Endothelial cell of umbilical vein (primary cell): ENCODE measurements at regions not wholly inside any gene's neighbourhood (a gene's known extent, or its start where the extent isn't known, plus 50 kb on each side); places are given as distances from the start of the nearest gene placed in this dataset.

Experiments
- BruUV-seq: library from RNA; stranded (reverse); fragments of 400-500 nt; replicated peaks from 2 replicates; lab custom pipeline; 2021; lab: Mats Ljungman, UMichigan
- CTCF ChIA-PET: fragments of 300-600, 350-600 bp; sonication (Branson Sonifier 250); formaldehyde crosslinking; loops from one replicate; lab custom pipeline; 2021; ENCODE audit warnings: antibody characterized with exemption, inconsistent platforms; lab: Charles Lee
- POLR2A ChIA-PET: fragments of 300-600, 350-600 bp; sonication (Branson Sonifier 250); formaldehyde crosslinking; loops from one replicate; lab custom pipeline; 2021; ENCODE audit warnings: antibody characterized with exemption, inconsistent platforms; lab: Charles Lee
- DNase-seq: peaks from one replicate; pipeline ENCODE4 v3.0.0-alpha.2; 2011; ENCODE audit warnings: low read depth, low spot score
- FAIRE-seq: peaks from 2 replicates; lab custom pipeline; 2011; peaks lifted over from hg19 to GRCh38; lab: Jason Lieb, UNC
- H2AFZ ChIP-seq: 2 replicates; pipeline ENCODE4 v1.6.0; 2012; ENCODE audit warnings: low read depth, low read length, control low read depth, inconsistent platforms
- H3K27ac ChIP-seq: 2 replicates; pipeline ENCODE4 v1.5.1; 2011; ENCODE audit warnings: low read depth, mild to moderate bottlenecking, control low read depth, low read length, moderate library complexity; ENCODE audit not compliant: insufficient read depth
- H3K27me3 ChIP-seq, 2 experiments: 2 replicates each; pipeline versions ENCODE4 v1.6.0 to v1.6.1; 2011; ENCODE audit warnings: low read length in 2 of 2, mixed read lengths in 1 of 2; ENCODE audit not compliant: control insufficient read depth in 2 of 2, insufficient read depth in 2 of 2
- H3K36me3 ChIP-seq, 2 experiments: 2 replicates in 1 of 2; 3 replicates in 1 of 2; pipeline ENCODE4 v1.5.1; 2011; ENCODE audit warnings: low read length in 2 of 2, mild to moderate bottlenecking in 1 of 2, moderate library complexity in 1 of 2; ENCODE audit not compliant: control insufficient read depth in 2 of 2, insufficient read depth in 2 of 2; ENCODE audit errors: extremely low read depth in 1 of 2
- H3K4me1 ChIP-seq: 3 replicates; pipeline ENCODE4 v1.5.1; 2011; ENCODE audit warnings: mild to moderate bottlenecking, low read length; ENCODE audit not compliant: control insufficient read depth, insufficient read depth; ENCODE audit errors: extremely low read depth
- H3K4me2 ChIP-seq: 2 replicates; pipeline ENCODE4 v1.6.1; 2011; ENCODE audit warnings: low read length, control low read depth, mixed read lengths; ENCODE audit not compliant: insufficient read depth
- H3K4me3 ChIP-seq, 3 experiments: fragments of 200-600 bp in 1 of 3; sonication (generic), shearing (Covaris generic) in 1 of 3; replicated peaks in 1 of 3; 2 replicates each; pipeline ENCODE4 v1.5.1; 2011 to 2016; ENCODE audit warnings: control low read depth in 3 of 3, low read length in 3 of 3, mild to moderate bottlenecking in 2 of 3, inconsistent platforms in 1 of 3, low read depth in 1 of 3, moderate library complexity in 1 of 3; ENCODE audit not compliant: insufficient read depth in 1 of 3
- H3K79me2 ChIP-seq: 2 replicates; pipeline ENCODE4 v1.6.0; 2012; ENCODE audit warnings: low read length, inconsistent platforms; ENCODE audit not compliant: control insufficient read depth, insufficient read depth
- H3K9ac ChIP-seq: replicated peaks from 2 replicates; pipeline ENCODE3; 2011; ENCODE audit warnings: low read length, control low read depth; ENCODE audit not compliant: insufficient read depth; ENCODE audit errors: extremely low read depth
- H3K9me1 ChIP-seq: replicated peaks from 3 replicates; pipeline ENCODE4 v1.6.0; 2011; ENCODE audit warnings: mild to moderate bottlenecking, low read length; ENCODE audit not compliant: control insufficient read depth, insufficient read depth; ENCODE audit errors: extremely low read depth
- H3K9me3 ChIP-seq: replicated peaks from 2 replicates; pipeline ENCODE4 v1.5.1; 2012; ENCODE audit warnings: low read length, inconsistent platforms; ENCODE audit not compliant: control insufficient read depth, insufficient read depth
- H4K20me1 ChIP-seq: replicated peaks from 2 replicates; pipeline ENCODE3; 2011; ENCODE audit warnings: mild to moderate bottlenecking, low read length; ENCODE audit not compliant: control insufficient read depth, insufficient read depth; ENCODE audit errors: extremely low read depth
- EZH2 ChIP-seq: IDR thresholded peaks from 2 replicates; pipeline ENCODE4 v1.6.1; 2012; ENCODE audit warnings: borderline replicate concordance, low read depth, mild to moderate bottlenecking, moderate library complexity, low read length, inconsistent platforms; ENCODE audit not compliant: severe bottlenecking
- GATA2 ChIP-seq: IDR thresholded peaks from 2 replicates; pipeline ENCODE4 v1.7.0; 2011; ENCODE audit warnings: low read depth, mild to moderate bottlenecking, moderate library complexity, mixed read lengths, low read length; ENCODE audit not compliant: insufficient read length, insufficient read depth
- JUN ChIP-seq: IDR thresholded peaks from 2 replicates; pipeline ENCODE4 v1.6.1; 2011; ENCODE audit warnings: borderline replicate concordance, low read depth; ENCODE audit not compliant: insufficient read length, insufficient read depth
- MYC ChIP-seq: IDR thresholded peaks from one replicate; pipeline ENCODE4 v1.6.1; 2011; ENCODE audit warnings: mild to moderate bottlenecking, low read depth, low read length
- dilution Hi-C: fragments of 300-500 bp; cut with MboI; formaldehyde crosslinking; loops from one replicate; pipeline ENCODE4 v1.15.0; 2019; ENCODE audit warnings: low sequenced_read_pairs; ENCODE audit not compliant: extremely low pct_ligation_motif_present
- intact Hi-C: fragments of 100-400 bp; cut with micrococcal nuclease; formaldehyde crosslinking; loops from one replicate; pipeline ENCODE4 v1.10.0; 2022

DNA sequence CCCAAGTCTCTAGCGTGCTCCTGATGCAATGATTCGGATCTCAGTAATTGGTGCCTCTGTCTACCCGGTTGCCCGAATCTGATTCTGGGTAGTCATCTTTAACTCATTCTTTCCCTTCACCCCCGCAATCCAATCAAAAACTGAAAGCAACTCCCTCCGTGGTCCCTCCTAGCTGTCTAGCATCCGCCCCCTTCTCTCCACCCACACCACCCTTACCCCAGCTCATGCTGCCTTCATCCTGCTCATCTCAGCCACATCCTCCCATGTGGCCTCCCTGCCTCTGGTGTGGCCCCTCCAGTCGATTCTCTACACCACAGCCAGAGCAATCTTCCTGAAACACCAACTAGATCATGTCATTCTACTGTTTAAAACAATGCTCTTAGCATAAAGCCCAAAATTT lies 62.3 kb downstream of the TTC32 start:
- FAIRE-seq, result no peak
- H3K9me1 ChIP-seq, result no peaks in the 10 kb centered on the region
- intact Hi-C loops, result no loop called here

DNA sequence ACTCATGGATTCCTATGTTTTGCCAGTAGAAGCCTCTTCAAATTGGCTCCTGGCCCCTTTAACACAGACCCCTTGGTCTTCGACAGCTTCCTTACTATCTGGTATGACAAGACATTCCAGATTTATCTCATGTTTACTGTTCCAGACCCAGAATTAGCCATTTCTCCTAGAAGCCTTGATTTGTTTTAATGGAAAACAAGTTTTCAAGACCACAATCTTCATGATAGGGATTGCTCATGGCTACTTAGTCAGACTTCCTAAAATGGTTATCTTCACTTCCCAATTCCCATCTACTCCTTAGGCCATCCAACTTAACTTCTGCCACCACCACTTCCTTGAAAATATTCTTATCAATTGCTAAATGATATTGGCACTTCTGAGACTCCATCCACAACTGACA lies 63.2 kb downstream of the TTC32 start:
- Histone ChIP-seq H3K4me1 (no peaks in the 10 kb centered on the region), H3K9ac (no peak overlapping the region), H3K36me3 (no peaks in the 10 kb centered on the region), H3K9me1 (no peaks in the 10 kb centered on the region), H3K4me3 (no peak overlapping the region), H4K20me1 (no peaks in the 10 kb centered on the region), H3K4me2 (no peak overlapping the region), H3K27me3 (peaks cover 0 to 9% of the 10 kb centered on the region in 2 experiments), H2AFZ (no peak overlapping the region), H3K9me3 (no peaks in the 10 kb centered on the region), H3K27ac (no peak overlapping the region), H3K79me2 (no peaks in the 10 kb centered on the region)
- FAIRE-seq (no peak), DNase-seq (no peak)
- intact Hi-C loops (no loop called here), dilution Hi-C loops (no loop called here)
- peak; percentile 9 for TF ChIP-seq GATA2
- TF ChIP-seq JUN, result no peak
- BruUV-seq, result no TSS peak
- ChIA-PET POLR2A (no interaction called here), CTCF (no interaction called here)

More for the DNA sequence above, 62.3 kb downstream of the TTC32 start:
- ChIA-PET POLR2A (no interaction called here), CTCF (no interaction called here)
- Histone ChIP-seq H4K20me1 (no peaks in the 10 kb centered on the region), H2AFZ (no peak overlapping the region), H3K4me1 (no peaks in the 10 kb centered on the region), H3K4me3 (no peak overlapping the region), H3K27ac (no peak overlapping the region), H3K9ac (no peak overlapping the region), H3K9me3 (no peaks in the 10 kb centered on the region), H3K79me2 (no peaks in the 10 kb centered on the region), H3K4me2 (no peak overlapping the region), H3K36me3 (no peaks in the 10 kb centered on the region), H3K27me3 (peaks cover 0 to 11% of the 10 kb centered on the region in 2 experiments)
- TF ChIP-seq MYC (no peak), EZH2 (no peak)
- no peak for DNase-seq
- dilution Hi-C loops, result no loop called here
- BruUV-seq, result no TSS peak
